B cell (primary cell): ENCODE measurements at regions not wholly inside any gene's neighbourhood (a gene's known extent, or its start where the extent isn't known, plus 50 kb on each side); places are given as distances from the start of the nearest gene placed in this dataset.

Experiments used
- ATAC-seq: fragments of 200-7000 bp; cut with Tn5 transposase; one replicate; pipeline ENCODE4 v1.10.0; 2021; ENCODE audit warnings: low read depth, mild to moderate bottlenecking, moderate number of reproducible peaks, moderate library complexity
- CTCF ChIA-PET: fragments of 350-600 bp; sonication (Branson Sonifier 250); formaldehyde crosslinking; loops from one replicate; lab custom pipeline; 2021; ENCODE audit warnings: antibody characterized with exemption, inconsistent platforms; lab: Charles Lee
- POLR2A ChIA-PET: fragments of 350-600 bp; sonication (Branson Sonifier 250); formaldehyde crosslinking; loops from one replicate; lab custom pipeline; 2021; ENCODE audit warnings: antibody characterized with exemption; lab: Charles Lee
- DNase-seq: peaks from one replicate; pipeline ENCODE4 v3.0.0; 2013
- H2AFZ ChIP-seq: 2 replicates; pipeline ENCODE4 v1.6.1; 2012; ENCODE audit warnings: mild to moderate bottlenecking, low read depth, low read length; ENCODE audit not compliant: insufficient read depth, poor library complexity, severe bottlenecking
- H3K27ac ChIP-seq, 2 donors: 1 replicate in 1 of 2; 2 replicates in 1 of 2; pipeline ENCODE4 v1.5.1; 2012 to 2013; ENCODE audit warnings: low read length in 2 of 2, mild to moderate bottlenecking in 2 of 2, moderate library complexity in 1 of 2
- H3K27me3 ChIP-seq, 4 experiments: fragments of 200-600 bp in 1 of 4; sonication (generic) in 1 of 4; replicated peaks in 1 of 4; 1 replicate in 2 of 4; 2 replicates in 2 of 4; pipeline versions ENCODE4 v1.6.1 to v1.7.0; 2013 to 2016; ENCODE audit warnings: low read length in 3 of 4, mild to moderate bottlenecking in 2 of 4, mixed read lengths in 1 of 4, moderate library complexity in 1 of 4; ENCODE audit not compliant: insufficient read depth in 4 of 4, control insufficient read depth in 3 of 4; ENCODE audit errors: control extremely low read depth in 1 of 4
- H3K36me3 ChIP-seq, 2 experiments: replicated peaks in 1 of 2; 1 replicate in 1 of 2; 2 replicates in 1 of 2; pipeline versions ENCODE4 v1.6.1 to v1.7.1; 2013; ENCODE audit warnings: low read length in 1 of 2; ENCODE audit not compliant: insufficient read depth in 2 of 2, control insufficient read depth in 1 of 2; ENCODE audit errors: control extremely low read depth in 1 of 2, extremely low read depth in 1 of 2
- H3K4me1 ChIP-seq, 2 donors: fragments of 200-600 bp in 1 of 2; sonication (generic) in 1 of 2; 1 replicate in 1 of 2; 2 replicates in 1 of 2; pipeline versions ENCODE4 v1.5.1 to v1.6.1; 2013 to 2017; ENCODE audit warnings: low read length in 2 of 2; ENCODE audit not compliant: control insufficient read depth in 2 of 2, insufficient read depth in 2 of 2
- H3K4me2 ChIP-seq: replicated peaks from 2 replicates; pipeline ENCODE3; 2012; ENCODE audit warnings: mild to moderate bottlenecking, low read depth, low read length; ENCODE audit not compliant: poor library complexity, severe bottlenecking
- H3K4me3 ChIP-seq, 5 experiments: fragments of 200-600 bp in 1 of 5; sonication (generic) in 1 of 5; 1 replicate in 3 of 5; 2 replicates in 2 of 5; pipeline versions ENCODE4 v1.5.1 to v1.7.0; 2011 to 2016; ENCODE audit warnings: low read length in 4 of 5, mild to moderate bottlenecking in 4 of 5, low read depth in 2 of 5, control low read depth in 1 of 5, moderate library complexity in 1 of 5; ENCODE audit not compliant: insufficient read depth in 1 of 5; ENCODE audit errors: control extremely low read depth in 1 of 5, extremely low read depth in 1 of 5
- H3K79me2 ChIP-seq: fragments of 200-600 bp; sonication (generic); one replicate; pipeline ENCODE4 v1.6.0; 2016; ENCODE audit warnings: low read length; ENCODE audit not compliant: control insufficient read depth, insufficient read depth
- H3K9ac ChIP-seq: fragments of 200-600 bp; sonication (generic); 2 replicates; pipeline ENCODE4 v1.6.1; 2017; ENCODE audit warnings: mild to moderate bottlenecking, low read length, moderate library complexity
- H3K9me3 ChIP-seq, 3 donors: one replicate each; pipeline versions ENCODE4 v1.6.1 to v1.7.1; 2013; ENCODE audit warnings: low read length in 2 of 3; ENCODE audit not compliant: control insufficient read depth in 2 of 3, insufficient read depth in 1 of 3; ENCODE audit errors: control extremely low read depth in 1 of 3
- H4K20me1 ChIP-seq: 2 replicates; pipeline ENCODE4 v1.6.0; 2012; ENCODE audit warnings: mild to moderate bottlenecking, low read length; ENCODE audit not compliant: insufficient read depth, control insufficient read depth, poor library complexity, severe bottlenecking
- H3K27ac Mint-ChIP-seq: one replicate; pipeline ENCODE4 v1.8.0; 2021; ENCODE audit warnings: mixed read lengths
- H3K27me3 Mint-ChIP-seq: one replicate; pipeline ENCODE4 v1.8.0; 2021; ENCODE audit warnings: mixed read lengths
- H3K4me1 Mint-ChIP-seq: one replicate; pipeline ENCODE4 v1.8.0; 2021; ENCODE audit warnings: mixed read lengths
- H3K4me3 Mint-ChIP-seq: one replicate; pipeline ENCODE4 v1.8.0; 2021; ENCODE audit warnings: mixed read lengths
- H3K9me3 Mint-ChIP-seq: one replicate; pipeline ENCODE4 v1.8.0; 2022; ENCODE audit warnings: mixed read lengths; ENCODE audit not compliant: insufficient read depth
- CTCF ChIP-seq: fragments of 200-600 bp; IDR thresholded peaks from one replicate; pipeline ENCODE4 v1.8.0; 2022; ENCODE audit warnings: antibody characterized with exemption, mild to moderate bottlenecking
- EZH2 ChIP-seq: IDR thresholded peaks from 2 replicates; pipeline ENCODE4 v1.6.1; 2012; ENCODE audit warnings: borderline replicate concordance, low read depth, mild to moderate bottlenecking, moderate library complexity, low read length; ENCODE audit not compliant: insufficient read depth, poor library complexity, severe bottlenecking
- WGBS: methylation state at CpG from one replicate; pipeline ENCODE4 v1.1.5; 2013; ENCODE audit warnings: missing lambda C conversion rate; ENCODE audit not compliant: insufficient coverage; 5-methylcytosine and 5-hydroxymethylcytosine counted together
- intact Hi-C: fragments of 100-400 bp; cut with micrococcal nuclease; formaldehyde crosslinking; loops from one replicate; pipeline ENCODE4 v1.10.0; 2022

GRCh38 chr4:141448490-141448889, 187.9 kb upstream of the IL15 start:
- TF ChIP-seq CTCF = no peak
- no peak for TF ChIP-seq EZH2
- CTCF ChIA-PET = no interaction called here
- Histone ChIP-seq H3K9ac (no peak overlapping the region), H3K36me3 (no peaks in the 10 kb centered on the region), H3K9me3 (peaks cover 0 to 3% (median 0%) of the 10 kb centered on the region in 3 donors), H3K4me2 (no peak overlapping the region), H3K27me3 (no peaks in the 10 kb centered on the region), H2AFZ (no peak overlapping the region), H3K27ac (no peak overlapping the region), H3K79me2 (no peaks in the 10 kb centered on the region), H3K4me1 (no peaks in the 10 kb centered on the region), H3K4me3 (no peak overlapping the region), H4K20me1 (no peaks in the 10 kb centered on the region)
- Mint-ChIP-seq H3K27me3 (no peaks in the 10 kb centered on the region), H3K4me1 (no peaks in the 10 kb centered on the region), H3K27ac (no peak overlapping the region), H3K9me3 (no peaks in the 10 kb centered on the region), H3K4me3 (no peak overlapping the region)
- POLR2A ChIA-PET = no interaction called here
- no CpG with 5 or more reads among the region's 2 CpGs for WGBS
- DNase-seq = no peak
- intact Hi-C loops = no loop called here
- ATAC-seq = no peak

GRCh38 chr4:141449927-141450326, 186.5 kb upstream of the IL15 start:
- CTCF ChIA-PET = no interaction called here
- Mint-ChIP-seq H3K4me1 (no peaks in the 10 kb centered on the region), H3K27ac (no peak overlapping the region), H3K9me3 (no peaks in the 10 kb centered on the region), H3K4me3 (no peak overlapping the region), H3K27me3 (no peaks in the 10 kb centered on the region)
- Histone ChIP-seq H2AFZ (no peak overlapping the region), H3K4me3 (no peak overlapping the region), H4K20me1 (no peaks in the 10 kb centered on the region), H3K4me2 (no peak overlapping the region), H3K27me3 (no peaks in the 10 kb centered on the region), H3K36me3 (no peaks in the 10 kb centered on the region), H3K27ac (no peak overlapping the region), H3K9ac (no peak overlapping the region), H3K79me2 (no peaks in the 10 kb centered on the region), H3K9me3 (peaks cover 0 to 3% (median 0%) of the 10 kb centered on the region in 3 donors), H3K4me1 (no peaks in the 10 kb centered on the region)
- TF ChIP-seq CTCF = no peak
- no peak for TF ChIP-seq EZH2
- no peak for DNase-seq
- POLR2A ChIA-PET = no interaction called here
- intact Hi-C loops = no loop called here
- no CpG with 5 or more reads among the region's 3 CpGs for WGBS
- no peak for ATAC-seq
